Caco-2 (cell line): ENCODE measurements at regions not wholly inside any gene's neighbourhood (a gene's known extent, or its start where the extent isn't known, plus 50 kb on each side); places are given as distances from the start of the nearest gene placed in this dataset.

Experiments used
- BruUV-seq: library from RNA; stranded (reverse); fragments of 400-500 nt; replicated peaks from 2 replicates; lab custom pipeline; 2021; lab: Mats Ljungman, UMichigan
- CTCF ChIA-PET: fragments of 300-600 bp; sonication (Branson Sonifier 250); formaldehyde crosslinking; loops from one replicate; lab custom pipeline; 2022; ENCODE audit warnings: antibody characterized with exemption; lab: Charles Lee
- POLR2A ChIA-PET: fragments of 300-600 bp; sonication (Branson Sonifier 250); formaldehyde crosslinking; loops from one replicate; lab custom pipeline; 2022; ENCODE audit warnings: antibody characterized with exemption; lab: Charles Lee
- DNase-seq, 2 experiments: peaks; one replicate each; pipeline versions ENCODE4 v3.0.0 to v3.0.0-alpha.2; 2020 to 2022
- H3K27me3 ChIP-seq: replicated peaks from 2 replicates; pipeline ENCODE4 v1.6.0; 2011; ENCODE audit warnings: low read length; ENCODE audit not compliant: control insufficient read depth, insufficient read depth
- H3K36me3 ChIP-seq: 2 replicates; pipeline ENCODE4 v1.5.1; 2011; ENCODE audit warnings: low read length; ENCODE audit not compliant: control insufficient read depth, insufficient read depth
- H3K4me1 ChIP-seq: fragments of 250-450 bp; sonication (Bioruptor Pico); 2 replicates; pipeline ENCODE4 v1.5.1; 2020; ENCODE audit warnings: mild to moderate bottlenecking
- H3K4me3 ChIP-seq: 2 replicates; pipeline ENCODE4 v1.5.1; 2011; ENCODE audit warnings: low read depth, mild to moderate bottlenecking, control low read depth, low read length
- H3K9me3 ChIP-seq: fragments of 250-450 bp; sonication (Bioruptor Pico); 2 replicates; pipeline ENCODE4 v1.5.1; 2020; ENCODE audit warnings: mild to moderate bottlenecking, moderate library complexity
- H3K27ac Mint-ChIP-seq: one replicate; pipeline ENCODE4 v1.8.0; 2022; ENCODE audit warnings: mixed read lengths; ENCODE audit not compliant: unreplicated experiment
- H3K27me3 Mint-ChIP-seq: one replicate; pipeline ENCODE4 v1.8.0; 2022; ENCODE audit warnings: mixed read lengths; ENCODE audit not compliant: insufficient read depth, unreplicated experiment
- H3K36me3 Mint-ChIP-seq: one replicate; pipeline ENCODE4 v1.8.0; 2022; ENCODE audit warnings: mild to moderate bottlenecking, mixed read lengths; ENCODE audit not compliant: insufficient read depth, unreplicated experiment
- H3K4me1 Mint-ChIP-seq: one replicate; pipeline ENCODE4 v1.8.0; 2022; ENCODE audit warnings: low read depth, mixed read lengths; ENCODE audit not compliant: unreplicated experiment
- H3K4me3 Mint-ChIP-seq: one replicate; pipeline ENCODE4 v1.8.0; 2022; ENCODE audit warnings: mild to moderate bottlenecking, moderate library complexity, mixed read lengths; ENCODE audit not compliant: unreplicated experiment
- H3K9me3 Mint-ChIP-seq: one replicate; pipeline ENCODE4 v1.8.0; 2022; ENCODE audit warnings: mixed read lengths; ENCODE audit not compliant: unreplicated experiment
- intact Hi-C: fragments of 100-400 bp; cut with micrococcal nuclease; formaldehyde crosslinking; loops from one replicate; pipeline ENCODE4 v1.10.0; 2022; ENCODE audit not compliant: unreplicated experiment
- TF ChIP-seq, protein P1 (sequence below), 2 experiments: fragments of 200-600 bp in 1 of 2; IDR thresholded peaks; 1 replicate in 1 of 2; 2 replicates in 1 of 2; pipeline versions ENCODE4 v1.5.1 to v1.8.0; 2011 to 2022; ENCODE audit warnings: antibody characterized with exemption in 1 of 2, control low read depth in 1 of 2, inconsistent platforms in 1 of 2, low read depth in 1 of 2, low read length in 1 of 2, mild to moderate bottlenecking in 1 of 2, moderate library complexity in 1 of 2; ENCODE audit not compliant: insufficient read depth in 1 of 2, severe bottlenecking in 1 of 2, unreplicated experiment in 1 of 2

DNA sequence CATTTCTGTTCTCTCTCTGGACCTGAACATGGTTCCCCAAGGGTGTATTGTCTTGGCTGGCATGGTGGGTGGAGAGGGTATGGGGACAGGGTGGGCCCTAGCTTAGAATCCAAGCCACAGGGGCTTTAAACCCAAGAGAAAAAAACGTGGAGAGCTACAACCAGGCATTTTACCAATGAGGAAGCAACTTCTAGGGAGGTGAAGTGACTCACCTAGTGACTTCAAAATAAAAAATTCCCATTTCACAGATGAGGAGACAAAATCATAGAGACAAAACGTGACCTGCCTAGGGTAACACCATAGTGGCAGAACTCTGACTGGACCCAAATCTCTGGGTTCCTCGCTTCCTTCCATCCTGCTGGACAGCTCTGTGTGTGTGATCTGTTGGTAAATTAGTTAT is 216.8 kb downstream of the RPLP1 start:
- Mint-ChIP-seq H3K9me3 (no peaks in the 10 kb centered on the region), H3K27me3 (peaks cover 3% of the 10 kb centered on the region), H3K36me3 (no peaks in the 10 kb centered on the region), H3K4me1 (no peaks in the 10 kb centered on the region), H3K27ac (no peak overlapping the region), H3K4me3 (no peak overlapping the region)
- no peak for DNase-seq
- Histone ChIP-seq H3K27me3 (no peaks in the 10 kb centered on the region), H3K4me1 (no peaks in the 10 kb centered on the region), H3K4me3 (no peak overlapping the region), H3K36me3 (no peaks in the 10 kb centered on the region), H3K9me3 (no peaks in the 10 kb centered on the region)
- ChIA-PET POLR2A (no interaction called here), CTCF (no interaction called here)
- intact Hi-C loops: no loop called here
- TF ChIP-seq, protein P1, sequence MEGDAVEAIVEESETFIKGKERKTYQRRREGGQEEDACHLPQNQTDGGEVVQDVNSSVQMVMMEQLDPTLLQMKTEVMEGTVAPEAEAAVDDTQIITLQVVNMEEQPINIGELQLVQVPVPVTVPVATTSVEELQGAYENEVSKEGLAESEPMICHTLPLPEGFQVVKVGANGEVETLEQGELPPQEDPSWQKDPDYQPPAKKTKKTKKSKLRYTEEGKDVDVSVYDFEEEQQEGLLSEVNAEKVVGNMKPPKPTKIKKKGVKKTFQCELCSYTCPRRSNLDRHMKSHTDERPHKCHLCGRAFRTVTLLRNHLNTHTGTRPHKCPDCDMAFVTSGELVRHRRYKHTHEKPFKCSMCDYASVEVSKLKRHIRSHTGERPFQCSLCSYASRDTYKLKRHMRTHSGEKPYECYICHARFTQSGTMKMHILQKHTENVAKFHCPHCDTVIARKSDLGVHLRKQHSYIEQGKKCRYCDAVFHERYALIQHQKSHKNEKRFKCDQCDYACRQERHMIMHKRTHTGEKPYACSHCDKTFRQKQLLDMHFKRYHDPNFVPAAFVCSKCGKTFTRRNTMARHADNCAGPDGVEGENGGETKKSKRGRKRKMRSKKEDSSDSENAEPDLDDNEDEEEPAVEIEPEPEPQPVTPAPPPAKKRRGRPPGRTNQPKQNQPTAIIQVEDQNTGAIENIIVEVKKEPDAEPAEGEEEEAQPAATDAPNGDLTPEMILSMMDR (IDR thresholded peaks at IDR 0.05; ENCODE audit: insufficient read depth in 1 of 2, low read depth in 1 of 2, low read length in 1 of 2, severe bottlenecking in 1 of 2, unreplicated experiment in 1 of 2): no peak
- no TSS peak for BruUV-seq

DNA sequence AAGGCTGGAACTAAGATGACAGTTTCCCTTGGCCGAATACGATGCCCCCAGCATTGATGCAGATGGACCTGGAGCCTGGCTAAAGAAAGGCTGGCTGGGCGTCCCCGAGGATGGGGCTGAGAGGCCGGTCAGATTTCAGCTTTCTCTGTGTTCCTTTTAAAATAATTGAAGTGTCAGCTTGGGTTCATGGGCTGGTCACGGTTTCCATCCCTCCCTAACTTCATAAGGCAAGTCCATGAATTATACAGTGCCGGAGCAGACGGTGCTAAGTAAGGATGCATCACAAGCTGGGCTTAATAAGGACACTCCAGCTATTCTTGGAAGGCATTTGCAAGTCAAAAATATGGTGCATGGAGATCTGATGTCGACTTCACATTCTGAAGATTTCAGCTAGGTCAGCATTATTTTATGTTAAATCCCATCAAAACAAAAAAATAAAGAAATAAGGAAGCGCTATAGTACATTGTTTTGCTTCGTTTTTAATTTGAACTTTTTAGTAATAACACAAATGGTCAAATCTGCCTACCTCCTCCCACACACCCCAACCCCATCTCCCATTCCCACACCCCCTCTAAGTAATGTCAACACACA is 220.8 kb downstream of the RPLP1 start:
- TF ChIP-seq, protein P1 (IDR thresholded peaks at IDR 0.05; ENCODE audit: insufficient read depth in 1 of 2, low read depth in 1 of 2, low read length in 1 of 2, severe bottlenecking in 1 of 2, unreplicated experiment in 1 of 2): no peak
- no peaks in the 10 kb centered on the region for H3K36me3 Mint-ChIP-seq
- no peak for DNase-seq

DNA sequence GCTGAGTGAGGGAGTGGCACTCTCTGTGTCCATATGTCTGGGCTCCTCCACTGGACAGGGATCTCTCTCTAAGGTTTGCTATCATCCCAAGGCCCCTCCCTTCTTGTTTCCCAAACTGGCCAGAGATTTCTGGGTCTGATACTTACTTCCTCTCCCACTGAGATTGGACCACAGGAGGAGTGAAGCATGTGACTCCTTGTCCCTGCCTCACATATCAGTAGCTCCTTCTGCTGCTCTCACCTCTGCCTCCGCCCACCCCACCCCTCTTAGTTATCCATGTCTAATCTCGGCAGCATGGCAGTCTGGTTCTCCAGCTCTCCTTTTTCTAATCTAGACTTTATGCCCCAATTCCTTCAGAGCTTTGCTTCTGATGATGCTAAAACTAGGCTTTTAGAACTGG is 223.1 kb downstream of the RPLP1 start:
- no peaks in the 10 kb centered on the region for H3K36me3 Mint-ChIP-seq
- Histone ChIP-seq H3K4me1 (no peaks in the 10 kb centered on the region), H3K4me3 (no peak overlapping the region), H3K27me3 (no peaks in the 10 kb centered on the region; the same call in 1 of the 2 replicates), H3K36me3 (no peaks in the 10 kb centered on the region), H3K9me3 (no peaks in the 10 kb centered on the region)
- POLR2A ChIA-PET: interaction anchor here (0.6 kb wide), 1 partner anchor 227 kb away, joined by 3 read pairs; no protein-coding TSS in a partner anchor
- TF ChIP-seq, protein P1 (IDR thresholded peaks at IDR 0.05; ENCODE audit: insufficient read depth in 1 of 2, low read depth in 1 of 2, low read length in 1 of 2, severe bottlenecking in 1 of 2, unreplicated experiment in 1 of 2): no peak
- no peak overlapping the region for H3K4me3 Mint-ChIP-seq
- intact Hi-C loops: no loop called here
- CTCF ChIA-PET: no interaction called here
- no TSS peak for BruUV-seq
- H3K9me3 Mint-ChIP-seq: no peaks in the 10 kb centered on the region
- H3K27me3 Mint-ChIP-seq: peaks cover 17% of the 10 kb centered on the region
- H3K4me1 Mint-ChIP-seq: no peaks in the 10 kb centered on the region
- no peak for DNase-seq
- no peak overlapping the region for H3K27ac Mint-ChIP-seq

More for the DNA sequence above, 220.8 kb downstream of the RPLP1 start:
- intact Hi-C loops: no loop called here
- Histone ChIP-seq H3K4me1 (no peaks in the 10 kb centered on the region), H3K9me3 (no peaks in the 10 kb centered on the region), H3K27me3 (no peaks in the 10 kb centered on the region; the same call in 1 of the 2 replicates), H3K36me3 (no peaks in the 10 kb centered on the region), H3K4me3 (no peak overlapping the region)
- ChIA-PET POLR2A (no interaction called here), CTCF (no interaction called here)
- H3K4me1 Mint-ChIP-seq: no peaks in the 10 kb centered on the region
- H3K4me3 Mint-ChIP-seq: no peak overlapping the region
- peaks cover 15% of the 10 kb centered on the region for H3K27me3 Mint-ChIP-seq
- no peak overlapping the region for H3K27ac Mint-ChIP-seq
- no peaks in the 10 kb centered on the region for H3K9me3 Mint-ChIP-seq
- BruUV-seq: no TSS peak
